KBM-7 (cell line): ENCODE measurements at regions not wholly inside any gene's neighbourhood (a gene's known extent, or its start where the extent isn't known, plus 50 kb on each side); places are given as distances from the start of the nearest gene placed in this dataset.

Experiments
- DNase-seq: peaks from one replicate; pipeline ENCODE4 v3.0.0-alpha.2; 2015
- in situ Hi-C: fragments of 300-500 bp; cut with MboI; formaldehyde crosslinking; loops from 2 replicates; pipeline ENCODE4 v1.14.3; 2020; ENCODE audit warnings: low sequenced_read_pairs, low pct_unique_long_range_greater_than_20kb, mixed read lengths

- in situ Hi-C loops = no loop called here
- DNase-seq = no peak
These were observed 367.1 kb upstream of the MPDZ start for GRCh38 chr9:13646500-13647021.

- in situ Hi-C loops = no loop called here
- no peak for DNase-seq
These were observed 366.1 kb upstream of the MPDZ start for GRCh38 chr9:13645557-13645956.

GRCh38 chr9:13644675-13645074, 365.2 kb upstream of the MPDZ start:
- in situ Hi-C loops = no loop called here
- DNase-seq = no peak

- in situ Hi-C loops = no loop called here
- DNase-seq = no peak
These were observed 363.2 kb upstream of the MPDZ start for GRCh38 chr9:13642646-13643045.

- DNase-seq = no peak
- in situ Hi-C loops = no loop called here
These were observed 349.6 kb upstream of the MPDZ start for GRCh38 chr9:13629067-13629466.

- in situ Hi-C loops = no loop called here
- DNase-seq = no peak
These were observed 349.0 kb upstream of the MPDZ start for GRCh38 chr9:13628526-13628925.

- DNase-seq = no peak
- in situ Hi-C loops = no loop called here
These were observed 348.0 kb upstream of the MPDZ start for GRCh38 chr9:13627502-13627901.

GRCh38 chr9:13627071-13627470, 347.6 kb upstream of the MPDZ start:
- in situ Hi-C loops = no loop called here
- DNase-seq = no peak

- no peak for DNase-seq
- in situ Hi-C loops = no loop called here
These were observed 347.1 kb upstream of the MPDZ start for GRCh38 chr9:13626601-13627000.

- in situ Hi-C loops = no loop called here
- no peak for DNase-seq
These were observed 342.5 kb upstream of the MPDZ start for GRCh38 chr9:13621872-13622564.

- DNase-seq = no peak
- in situ Hi-C loops = no loop called here
These were observed 337.1 kb upstream of the MPDZ start for GRCh38 chr9:13616491-13617035.

- DNase-seq = no peak
- in situ Hi-C loops = no loop called here
These were observed 336.4 kb upstream of the MPDZ start for GRCh38 chr9:13615660-13616490.

- peak; percentile 1 for DNase-seq
These were observed 334.6 kb upstream of the MPDZ start for GRCh38 chr9:13614060-13614459.

GRCh38 chr9:13613296-13613695, 333.8 kb upstream of the MPDZ start:
- no peak for DNase-seq
- in situ Hi-C loops = no loop called here

More at GRCh38 chr9:13614060-13614459, 334.6 kb upstream of the MPDZ start:
- in situ Hi-C loops = no loop called here

- in situ Hi-C loops = no loop called here
- DNase-seq = no peak
These were observed 329.0 kb upstream of the MPDZ start for GRCh38 chr9:13608451-13608850.

- DNase-seq = no peak
- in situ Hi-C loops = no loop called here
These were observed 328.3 kb upstream of the MPDZ start for GRCh38 chr9:13607481-13608441.

GRCh38 chr9:13606586-13606985, 327.1 kb upstream of the MPDZ start:
- in situ Hi-C loops = no loop called here
- DNase-seq = no peak

GRCh38 chr9:13603921-13604320, 324.4 kb upstream of the MPDZ start:
- in situ Hi-C loops = no loop called here

GRCh38 chr9:13598738-13599137, 319.2 kb upstream of the MPDZ start:
- DNase-seq = no peak
- in situ Hi-C loops = no loop called here

More at GRCh38 chr9:13603921-13604320, 324.4 kb upstream of the MPDZ start:
- DNase-seq = no peak
